Astrocyte (in vitro differentiated cells and primary cell): ENCODE measurements at regions not wholly inside any gene's neighbourhood (a gene's known extent, or its start where the extent isn't known, plus 50 kb on each side); places are given as distances from the start of the nearest gene placed in this dataset.

ENCODE experiments used
- DNase-seq: peaks from one replicate; pipeline ENCODE4 v3.0.0-alpha.2; 2010; ENCODE audit warnings: low read depth
- FAIRE-seq: peaks from 2 replicates; lab custom pipeline; 2011; peaks lifted over from hg19 to GRCh38; lab: Jason Lieb, UNC
- H2AFZ ChIP-seq: 2 replicates; pipeline ENCODE4 v1.6.0; 2012; ENCODE audit warnings: low read depth, low read length, inconsistent platforms
- H3K27ac ChIP-seq: 2 replicates; pipeline ENCODE4 v1.5.1; 2011; ENCODE audit warnings: low read depth, low read length, inconsistent platforms
- H3K27me3 ChIP-seq: 2 replicates; pipeline ENCODE4 v1.6.0; 2011; ENCODE audit warnings: low read length, inconsistent platforms; ENCODE audit not compliant: insufficient read depth
- H3K36me3 ChIP-seq: 2 replicates; pipeline ENCODE4 v1.5.1; 2011; ENCODE audit warnings: low read length, inconsistent platforms; ENCODE audit not compliant: insufficient read depth
- H3K4me1 ChIP-seq: 2 replicates; pipeline ENCODE4 v1.5.1; 2011; ENCODE audit warnings: low read length, inconsistent platforms; ENCODE audit not compliant: insufficient read depth
- H3K4me2 ChIP-seq: 2 replicates; pipeline ENCODE4 v1.6.0; 2012; ENCODE audit warnings: low read length, inconsistent platforms
- H3K4me3 ChIP-seq: 2 replicates; pipeline ENCODE4 v1.5.1; 2011; ENCODE audit warnings: low read depth, mild to moderate bottlenecking, low read length, inconsistent platforms; ENCODE audit not compliant: insufficient read depth
- H3K79me2 ChIP-seq: 2 replicates; pipeline ENCODE4 v1.6.0; 2012; ENCODE audit warnings: mild to moderate bottlenecking, low read length, inconsistent platforms; ENCODE audit not compliant: insufficient read depth
- H3K9ac ChIP-seq: 2 replicates; pipeline ENCODE4 v1.6.0; 2012; ENCODE audit warnings: mild to moderate bottlenecking, low read length, inconsistent platforms
- H3K9me3 ChIP-seq: 2 replicates; pipeline ENCODE4 v1.5.1; 2012; ENCODE audit warnings: low read depth, mild to moderate bottlenecking, low read length, inconsistent platforms; ENCODE audit not compliant: insufficient read depth
- H4K20me1 ChIP-seq: 2 replicates; pipeline ENCODE4 v1.6.0; 2012; ENCODE audit warnings: low read length, inconsistent platforms; ENCODE audit not compliant: insufficient read depth
- H3K27ac Mint-ChIP-seq: one replicate; pipeline ENCODE4 v1.8.0; 2021; ENCODE audit warnings: mild to moderate bottlenecking, mixed read lengths; ENCODE audit not compliant: unreplicated experiment
- H3K27me3 Mint-ChIP-seq: one replicate; pipeline ENCODE4 v1.8.0; 2021; ENCODE audit warnings: low read depth, mixed read lengths; ENCODE audit not compliant: unreplicated experiment
- H3K36me3 Mint-ChIP-seq: one replicate; pipeline ENCODE4 v1.8.0; 2021; ENCODE audit warnings: low read depth, mixed read lengths; ENCODE audit not compliant: unreplicated experiment
- H3K4me1 Mint-ChIP-seq: one replicate; pipeline ENCODE4 v1.8.0; 2021; ENCODE audit warnings: low read depth, mixed read lengths; ENCODE audit not compliant: unreplicated experiment
- H3K4me3 Mint-ChIP-seq: one replicate; pipeline ENCODE4 v1.8.0; 2021; ENCODE audit warnings: mild to moderate bottlenecking, moderate library complexity, mixed read lengths; ENCODE audit not compliant: unreplicated experiment
- H3K9me3 Mint-ChIP-seq: one replicate; pipeline ENCODE4 v1.8.0; 2021; ENCODE audit warnings: mild to moderate bottlenecking, mixed read lengths; ENCODE audit not compliant: unreplicated experiment
- CTCF ChIP-seq: IDR thresholded peaks from 2 replicates; pipeline ENCODE4 v1.5.1; 2011; ENCODE audit warnings: low read depth, mild to moderate bottlenecking, inconsistent platforms, low read length, moderate library complexity; ENCODE audit not compliant: insufficient read depth
- EZH2 ChIP-seq: IDR thresholded peaks from 2 replicates; pipeline ENCODE4 v1.6.1; 2012; ENCODE audit warnings: mild to moderate bottlenecking, low read length, inconsistent platforms; ENCODE audit not compliant: insufficient read depth

GRCh38 chr17:15048933-15049794 lies 216.0 kb downstream of the PMP22 start:
- Mint-ChIP-seq H3K4me1 (no peaks in the 10 kb centered on the region), H3K9me3 (no peaks in the 10 kb centered on the region), H3K4me3 (no peak overlapping the region), H3K27ac (no peak overlapping the region), H3K36me3 (no peaks in the 10 kb centered on the region), H3K27me3 (no peaks in the 10 kb centered on the region)
- DNase-seq (no peak), FAIRE-seq (no peak)
- Histone ChIP-seq H3K4me1 (no peaks in the 10 kb centered on the region), H3K4me3 (no peak overlapping the region), H3K4me2 (no peak overlapping the region), H2AFZ (no peak overlapping the region), H3K27ac (no peak overlapping the region), H3K9ac (no peak overlapping the region), H3K36me3 (no peaks in the 10 kb centered on the region), H4K20me1 (no peaks in the 10 kb centered on the region), H3K9me3 (no peaks in the 10 kb centered on the region), H3K79me2 (no peaks in the 10 kb centered on the region), H3K27me3 (no peaks in the 10 kb centered on the region)
- no peak for TF ChIP-seq EZH2
- no peak for TF ChIP-seq CTCF

DNA sequence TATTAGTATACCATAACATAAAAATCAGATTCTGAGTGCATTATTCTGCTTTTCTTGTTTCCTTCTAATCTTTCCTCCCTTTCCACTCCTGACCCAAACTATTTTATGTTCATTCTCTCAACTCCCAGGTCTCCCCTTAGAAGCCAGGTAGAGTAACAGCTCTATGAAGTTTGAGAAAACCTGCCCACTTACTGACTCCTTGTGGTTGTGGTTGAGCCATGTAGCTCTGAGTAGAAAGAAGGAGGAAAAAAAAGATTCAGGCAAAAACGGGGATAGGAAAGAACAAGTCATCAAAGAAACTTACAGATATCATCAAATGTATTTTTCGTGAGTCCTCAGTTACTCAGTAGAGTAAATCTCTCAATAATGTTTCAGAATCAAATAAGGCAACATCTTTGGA lies 216.7 kb downstream of the PMP22 start:
- Histone ChIP-seq H3K27me3 (no peaks in the 10 kb centered on the region), H4K20me1 (no peaks in the 10 kb centered on the region), H3K79me2 (no peaks in the 10 kb centered on the region), H3K9me3 (no peaks in the 10 kb centered on the region), H2AFZ (no peak overlapping the region), H3K27ac (no peak overlapping the region), H3K4me3 (no peak overlapping the region), H3K36me3 (no peaks in the 10 kb centered on the region), H3K4me2 (no peak overlapping the region), H3K4me1 (no peaks in the 10 kb centered on the region), H3K9ac (no peak overlapping the region)
- DNase-seq (no peak), FAIRE-seq (no peak)
- no peak overlapping the region for H3K4me3 Mint-ChIP-seq
- no peaks in the 10 kb centered on the region for H3K4me1 Mint-ChIP-seq
- H3K36me3 Mint-ChIP-seq, result no peaks in the 10 kb centered on the region
- TF ChIP-seq CTCF (no peak), EZH2 (no peak)
- H3K27ac Mint-ChIP-seq, result no peak overlapping the region
- H3K27me3 Mint-ChIP-seq, result no peaks in the 10 kb centered on the region
- no peaks in the 10 kb centered on the region for H3K9me3 Mint-ChIP-seq

DNA sequence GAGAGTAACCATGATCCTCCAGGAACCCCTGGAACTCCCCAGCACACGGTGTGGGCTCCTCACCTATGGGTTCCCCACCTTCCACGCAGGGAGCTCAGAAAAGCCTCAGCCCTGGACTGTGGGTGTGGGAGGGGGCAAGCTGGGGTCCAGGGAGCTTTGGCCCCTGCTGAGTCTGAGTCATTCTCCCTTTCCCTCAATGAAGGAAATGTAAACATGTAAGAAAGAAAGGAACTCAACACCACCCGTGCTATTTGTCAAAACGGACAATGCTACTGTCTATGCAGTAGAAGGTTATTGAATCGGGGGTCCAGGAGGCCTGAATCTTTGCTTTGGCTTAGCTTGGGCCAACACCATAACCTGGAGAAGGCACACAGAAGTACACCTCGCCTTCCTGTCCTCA lies 222.8 kb downstream of the PMP22 start:
- H4K20me1 ChIP-seq, result no peaks in the 10 kb centered on the region
- Mint-ChIP-seq H3K27me3 (no peaks in the 10 kb centered on the region), H3K4me1 (peaks cover 8% of the 10 kb centered on the region), H3K36me3 (no peaks in the 10 kb centered on the region), H3K9me3 (peaks cover 2% of the 10 kb centered on the region), H3K27ac (no peak overlapping the region), H3K4me3 (no peak overlapping the region)
- H3K9ac ChIP-seq, result no peak overlapping the region
- H3K4me2 ChIP-seq, result no peak overlapping the region
- H3K4me3 ChIP-seq, result no peak overlapping the region
- no peak overlapping the region for H3K27ac ChIP-seq
- H3K4me1 ChIP-seq, result no peaks in the 10 kb centered on the region
- no peak for FAIRE-seq
- TF ChIP-seq EZH2, result no peak
- no peak for TF ChIP-seq CTCF
- no peak for DNase-seq
- no peaks in the 10 kb centered on the region for H3K36me3 ChIP-seq
- no peak overlapping the region for H2AFZ ChIP-seq
- H3K27me3 ChIP-seq, result no peaks in the 10 kb centered on the region
- no peaks in the 10 kb centered on the region for H3K79me2 ChIP-seq
- H3K9me3 ChIP-seq, result no peaks in the 10 kb centered on the region
